GM19463 (cell line): ENCODE measurements at regions not wholly inside any gene's neighbourhood (a gene's known extent, or its start where the extent isn't known, plus 50 kb on each side); places are given as distances from the start of the nearest gene placed in this dataset.

Source experiments
- ATAC-seq: cut with Tn5 transposase; IDR thresholded peaks from one replicate; pipeline ENCODE4 v1.9.1; 2021; ENCODE audit warnings: mild to moderate bottlenecking, moderate library complexity; ENCODE audit not compliant: unreplicated experiment

- no peak for ATAC-seq
Measured at GRCh38 chr22:46076651-46077339, 73.5 kb upstream of the PPARA start.

- no peak for ATAC-seq
Measured at GRCh38 chr22:46077669-46078099, 72.6 kb upstream of the PPARA start.

GRCh38 chr22:46078241-46079092, 71.9 kb upstream of the PPARA start:
- ATAC-seq, result no peak

GRCh38 chr22:46079093-46079860, 71.0 kb upstream of the PPARA start:
- no peak for ATAC-seq

GRCh38 chr22:46079861-46080821, 70.2 kb upstream of the PPARA start:
- ATAC-seq, result no peak

- ATAC-seq, result no peak
Measured at GRCh38 chr22:46081036-46081830, 69.1 kb upstream of the PPARA start.

- ATAC-seq, result no peak
Measured at GRCh38 chr22:46081831-46082210, 68.5 kb upstream of the PPARA start.

GRCh38 chr22:46082633-46083032, 67.7 kb upstream of the PPARA start:
- ATAC-seq, result no peak

GRCh38 chr22:46083383-46084350, 66.7 kb upstream of the PPARA start:
- ATAC-seq, result no peak

GRCh38 chr22:46084376-46084775, 66.0 kb upstream of the PPARA start:
- no peak for ATAC-seq

- ATAC-seq, result no peak
Measured at GRCh38 chr22:46084943-46085827, 65.1 kb upstream of the PPARA start.

GRCh38 chr22:46085828-46086576, 64.3 kb upstream of the PPARA start:
- ATAC-seq, result no peak

GRCh38 chr22:46086577-46087335, 63.6 kb upstream of the PPARA start:
- no peak for ATAC-seq

- ATAC-seq, result no peak
Measured at GRCh38 chr22:46087336-46087690, 63.0 kb upstream of the PPARA start.

GRCh38 chr22:46087816-46088277, 62.5 kb upstream of the PPARA start:
- ATAC-seq, result no peak
